Activated B cell treated with CpG ODN at 0.5 μM for 24 hours (primary cell): ENCODE measurements at regions not wholly inside any gene's neighbourhood (a gene's known extent, or its start where the extent isn't known, plus 50 kb on each side); places are given as distances from the start of the nearest gene placed in this dataset.

ENCODE experiments used
- ATAC-seq: fragments of 200-7000 bp; cut with Tn5 transposase; one replicate; pipeline ENCODE4 v1.10.0; 2021; ENCODE audit warnings: low read depth, mild to moderate bottlenecking, moderate library complexity
- CTCF ChIA-PET: fragments of 350-600 bp; sonication (Branson Sonifier 250); formaldehyde crosslinking; loops from one replicate; lab custom pipeline; 2021; ENCODE audit warnings: antibody characterized with exemption; lab: Charles Lee
- POLR2A ChIA-PET: fragments of 350-600 bp; sonication (Branson Sonifier 250); formaldehyde crosslinking; loops from one replicate; lab custom pipeline; 2021; ENCODE audit warnings: antibody characterized with exemption; lab: Charles Lee
- DNase-seq: peaks from one replicate; pipeline ENCODE4 v3.0.0; 2022
- H3K27ac Mint-ChIP-seq: one replicate; pipeline ENCODE4 v1.8.0; 2020; ENCODE audit warnings: mixed read lengths
- H3K27me3 Mint-ChIP-seq: one replicate; pipeline ENCODE4 v1.8.0; 2021; ENCODE audit warnings: mixed read lengths
- H3K36me3 Mint-ChIP-seq: one replicate; pipeline ENCODE4 v1.8.0; 2021; ENCODE audit warnings: low read depth, mixed read lengths
- H3K4me1 Mint-ChIP-seq: one replicate; pipeline ENCODE4 v1.8.0; 2021; ENCODE audit warnings: mixed read lengths
- H3K4me3 Mint-ChIP-seq: one replicate; pipeline ENCODE4 v1.8.0; 2020; ENCODE audit warnings: mild to moderate bottlenecking, mixed read lengths
- H3K9me3 Mint-ChIP-seq: one replicate; pipeline ENCODE4 v1.8.0; 2020; ENCODE audit warnings: mixed read lengths
- CTCF ChIP-seq: fragments of 200-600 bp; IDR thresholded peaks from one replicate; pipeline ENCODE4 v1.8.0; 2022; ENCODE audit warnings: antibody characterized with exemption, mild to moderate bottlenecking
- intact Hi-C: fragments of 100-400 bp; cut with micrococcal nuclease; formaldehyde crosslinking; loops from one replicate; pipeline ENCODE4 v1.15.1; 2024

- Mint-ChIP-seq H3K4me1 (no peaks in the 10 kb centered on the region), H3K9me3 (peaks cover 6% of the 10 kb centered on the region), H3K27me3 (no peaks in the 10 kb centered on the region), H3K36me3 (no peaks in the 10 kb centered on the region), H3K27ac (no peak overlapping the region), H3K4me3 (no peak overlapping the region)
- no peak for ATAC-seq
- no peak for TF ChIP-seq CTCF
- POLR2A ChIA-PET, result no interaction called here
- intact Hi-C loops, result no loop called here
- no peak for DNase-seq
- CTCF ChIA-PET, result no interaction called here
These were observed 1308.8 kb downstream of the ROBO2 start for GRCh38 chr3:78348664-78349063.

DNA sequence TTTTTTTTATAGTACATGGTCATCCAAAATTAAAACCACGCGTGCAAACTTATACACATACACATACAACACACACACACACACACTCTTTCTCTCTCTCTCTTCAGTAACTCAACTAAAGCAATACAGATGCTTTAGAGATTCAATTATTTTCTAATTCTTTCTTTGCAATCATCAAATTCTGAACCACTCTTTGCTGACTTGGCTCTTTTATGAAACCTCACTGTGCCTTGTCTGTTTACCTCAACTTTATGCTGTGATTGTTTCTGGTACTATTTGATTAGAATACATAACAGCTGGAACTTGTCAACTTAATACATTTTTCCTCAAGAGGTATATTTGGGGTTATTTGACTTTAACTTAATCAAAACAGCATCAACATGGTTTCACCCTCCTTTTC is 1309.7 kb downstream of the ROBO2 start:
- intact Hi-C loops, result no loop called here
- no peak for TF ChIP-seq CTCF
- Mint-ChIP-seq H3K27ac (no peak overlapping the region), H3K9me3 (peaks cover 6% of the 10 kb centered on the region), H3K27me3 (no peaks in the 10 kb centered on the region), H3K4me3 (no peak overlapping the region), H3K36me3 (no peaks in the 10 kb centered on the region), H3K4me1 (no peaks in the 10 kb centered on the region)
- CTCF ChIA-PET, result no interaction called here
- ATAC-seq (no peak), DNase-seq (no peak)
- POLR2A ChIA-PET, result no interaction called here

- no peaks in the 10 kb centered on the region for H3K36me3 Mint-ChIP-seq
- H3K9me3 Mint-ChIP-seq, result peaks cover 4% of the 10 kb centered on the region
- H3K27ac Mint-ChIP-seq, result no peak overlapping the region
- POLR2A ChIA-PET, result no interaction called here
- intact Hi-C loops, result no loop called here
- H3K4me3 Mint-ChIP-seq, result no peak overlapping the region
- ATAC-seq (no peak), DNase-seq (no peak)
- no peaks in the 10 kb centered on the region for H3K4me1 Mint-ChIP-seq
- CTCF ChIA-PET, result no interaction called here
- no peak for TF ChIP-seq CTCF
- no peaks in the 10 kb centered on the region for H3K27me3 Mint-ChIP-seq
These were observed 1311.4 kb downstream of the ROBO2 start for GRCh38 chr3:78351334-78351733.

DNA sequence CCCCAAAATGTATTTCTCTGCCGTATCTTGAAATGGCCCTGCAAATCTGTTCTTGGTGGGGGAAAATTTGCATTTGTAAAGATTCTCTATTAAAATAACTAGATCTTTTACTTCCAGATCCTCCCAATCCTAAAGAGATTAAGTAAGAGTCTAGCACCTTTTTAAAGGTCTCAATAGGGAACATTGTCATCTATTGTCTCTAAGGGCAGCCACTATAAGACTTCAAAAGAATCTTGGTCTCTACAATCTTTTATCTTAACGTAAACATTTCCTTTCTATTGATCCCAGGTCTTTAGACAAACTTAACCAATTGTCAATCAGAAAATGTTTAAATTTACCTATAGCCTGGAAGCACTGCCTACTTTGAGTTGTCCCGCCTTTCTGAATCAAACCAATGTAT is 1313.3 kb downstream of the ROBO2 start:
- intact Hi-C loops, result no loop called here
- no peak for ATAC-seq
- H3K27me3 Mint-ChIP-seq, result no peaks in the 10 kb centered on the region
- DNase-seq, result no peak
- TF ChIP-seq CTCF, result no peak
- CTCF ChIA-PET, result no interaction called here
- H3K9me3 Mint-ChIP-seq, result peaks cover 2% of the 10 kb centered on the region
- POLR2A ChIA-PET, result no interaction called here
- H3K4me3 Mint-ChIP-seq, result no peak overlapping the region
- no peaks in the 10 kb centered on the region for H3K36me3 Mint-ChIP-seq
- no peaks in the 10 kb centered on the region for H3K4me1 Mint-ChIP-seq
- no peak overlapping the region for H3K27ac Mint-ChIP-seq

DNA sequence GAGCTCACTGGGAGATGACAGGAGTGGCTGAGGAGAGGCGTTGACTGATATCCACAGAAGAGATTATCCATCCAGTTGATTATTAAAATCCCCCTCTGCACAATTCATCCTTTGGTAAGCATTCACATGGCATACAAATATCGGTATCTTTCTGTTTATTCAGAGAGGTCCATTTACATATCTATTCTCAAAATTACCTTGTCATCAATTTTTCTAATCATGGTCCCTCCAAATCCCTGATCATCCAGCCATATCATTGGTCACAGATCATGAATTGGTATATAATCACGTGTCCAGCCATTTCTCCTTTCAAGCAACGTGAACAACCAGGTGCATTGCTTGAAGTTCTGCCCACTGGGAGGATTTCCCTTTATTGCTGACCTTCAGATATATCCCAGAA is 1321.0 kb downstream of the ROBO2 start:
- Mint-ChIP-seq H3K4me3 (no peak overlapping the region), H3K4me1 (no peaks in the 10 kb centered on the region), H3K27me3 (no peaks in the 10 kb centered on the region), H3K27ac (no peak overlapping the region), H3K36me3 (no peaks in the 10 kb centered on the region), H3K9me3 (peaks cover 5% of the 10 kb centered on the region)
- intact Hi-C loops, result no loop called here
- no peak for ATAC-seq
- DNase-seq, result no peak
- no peak for TF ChIP-seq CTCF
- ChIA-PET POLR2A (no interaction called here), CTCF (no interaction called here)
